SK-N-SH (cell line): ENCODE measurements at regions not wholly inside any gene's neighbourhood (a gene's known extent, or its start where the extent isn't known, plus 50 kb on each side); places are given as distances from the start of the nearest gene placed in this dataset.

Source experiments
- CTCF ChIA-PET: fragments of 300-600, 350-600 bp; formaldehyde crosslinking; extraction: SDS; loops from one replicate; lab custom pipeline; 2021; lab: Yijun Ruan, JAX
- POLR2A ChIA-PET: fragments of 350-600 bp; sonication (Branson Sonifier 250); formaldehyde crosslinking; extraction: SDS; loops from one replicate; lab custom pipeline; 2020; ENCODE audit warnings: antibody characterized with exemption, inconsistent platforms; lab: Yijun Ruan, JAX
- DNase-seq: peaks from one replicate; pipeline ENCODE4 v3.0.0; 2012
- H2AFZ ChIP-seq: fragments of 200-600 bp; sonication (generic); 2 replicates; pipeline ENCODE4 v1.8.1; 2016; ENCODE audit warnings: antibody characterized with exemption, mild to moderate bottlenecking, low read depth
- H3F3A ChIP-seq: fragments of 200-600 bp; sonication (generic); replicated peaks from 2 replicates; pipeline ENCODE3; 2016; ENCODE audit warnings: antibody characterized with exemption, mild to moderate bottlenecking; ENCODE audit not compliant: insufficient read depth
- H3K27ac ChIP-seq, 2 experiments: fragments of 200-500 bp in 1 of 2; fragments of 200-600 bp in 1 of 2; sonication (Bioruptor generic) in 1 of 2; sonication (generic), shearing (Covaris generic) in 1 of 2; 2 replicates each; pipeline versions ENCODE4 v1.5.1 to v1.6.1; 2014 to 2016; ENCODE audit warnings: low read depth in 2 of 2, inconsistent platforms in 1 of 2, low read length in 1 of 2, mild to moderate bottlenecking in 1 of 2, mixed read lengths in 1 of 2
- H3K27me3 ChIP-seq: fragments of 200-600 bp; sonication (generic), shearing (Covaris generic); 2 replicates; pipeline ENCODE4 v1.6.1; 2016; ENCODE audit warnings: mixed run types; ENCODE audit not compliant: insufficient read depth
- H3K36me3 ChIP-seq, 2 experiments: fragments of 200-500 bp in 1 of 2; fragments of 200-600 bp in 1 of 2; sonication (Bioruptor generic) in 1 of 2; sonication (generic) in 1 of 2; replicated peaks in 1 of 2; 2 replicates each; pipeline versions ENCODE3 to v1.5.1; 2014 to 2016; ENCODE audit warnings: low read length in 1 of 2, mild to moderate bottlenecking in 1 of 2; ENCODE audit not compliant: insufficient read depth in 2 of 2, control insufficient read depth in 1 of 2
- H3K4me1 ChIP-seq, 2 experiments: fragments of 200-500 bp in 1 of 2; fragments of 200-600 bp in 1 of 2; sonication (Bioruptor generic) in 1 of 2; sonication (generic), shearing (Covaris generic) in 1 of 2; 2 replicates each; pipeline versions ENCODE4 v1.5.1 to v1.6.1; 2014 to 2016; ENCODE audit warnings: low read depth in 1 of 2, low read length in 1 of 2, mixed run types in 1 of 2; ENCODE audit not compliant: insufficient read depth in 2 of 2, control insufficient read depth in 1 of 2
- H3K4me2 ChIP-seq: fragments of 200-600 bp; sonication (generic), shearing (Covaris generic); 2 replicates; pipeline ENCODE4 v1.6.1; 2017; ENCODE audit warnings: mixed run types
- H3K4me3 ChIP-seq, 2 experiments: fragments of 200-500 bp in 1 of 2; fragments of 200-600 bp in 1 of 2; sonication (Bioruptor generic) in 1 of 2; sonication (generic), shearing (Covaris generic) in 1 of 2; 2 replicates each; pipeline versions ENCODE4 v1.5.1 to v1.8.1; 2014 to 2016; ENCODE audit warnings: low read depth in 2 of 2, inconsistent platforms in 1 of 2, low read length in 1 of 2, mild to moderate bottlenecking in 1 of 2, mixed read lengths in 1 of 2, moderate library complexity in 1 of 2
- H3K79me2 ChIP-seq: fragments of 200-600 bp; sonication (generic); 2 replicates; pipeline ENCODE4 v1.8.1; 2017; ENCODE audit warnings: mild to moderate bottlenecking; ENCODE audit not compliant: insufficient read depth
- H3K9ac ChIP-seq: fragments of 200-600 bp; sonication (generic); 2 replicates; pipeline ENCODE4 v1.6.1; 2017; ENCODE audit warnings: mixed run types
- H3K9me2 ChIP-seq: fragments of 200-600 bp; sonication (generic); 2 replicates; pipeline ENCODE4 v1.6.1; 2017; ENCODE audit warnings: mixed run types
- H3K9me3 ChIP-seq: fragments of 200-600 bp; sonication (generic); 2 replicates; pipeline ENCODE4 v1.6.1; 2017; ENCODE audit warnings: mixed run types, mild to moderate bottlenecking, moderate library complexity
- H4K20me1 ChIP-seq: fragments of 200-600 bp; sonication (generic); 2 replicates; pipeline ENCODE4 v1.6.1; 2017; ENCODE audit warnings: mild to moderate bottlenecking, mixed run types; ENCODE audit not compliant: insufficient read depth
- CHD2 ChIP-seq: fragments of 150-350 bp; IDR thresholded peaks from 2 replicates; pipeline ENCODE4 v1.6.1; 2018; ENCODE audit warnings: low read length; ENCODE audit not compliant: partially characterized antibody
- ELF1 ChIP-seq: IDR thresholded peaks from 2 replicates; pipeline ENCODE4 v1.4.0; 2012
- EZH2phosphoT487 ChIP-seq: fragments of 200-600 bp; sonication (generic); IDR thresholded peaks from 2 replicates; pipeline ENCODE4 v1.6.1; 2017; ENCODE audit warnings: low read depth, mixed run types, mild to moderate bottlenecking, antibody characterized with exemption, moderate library complexity, borderline replicate concordance
- FOSL2 ChIP-seq: IDR thresholded peaks from 2 replicates; pipeline ENCODE4 v1.4.0; 2012; ENCODE audit warnings: low read depth, mild to moderate bottlenecking, moderate library complexity, borderline replicate concordance
- FOXJ3 ChIP-seq: sonication (generic); formaldehyde crosslinking; IDR thresholded peaks from 2 replicates; pipeline ENCODE4 v1.5.1; 2020; ENCODE audit warnings: mild to moderate bottlenecking, missing genetic modification reagents
- FOXM1 ChIP-seq: IDR thresholded peaks from 2 replicates; pipeline ENCODE4 v1.4.0; 2012; ENCODE audit warnings: low read depth, mild to moderate bottlenecking
- GABPA ChIP-seq: IDR thresholded peaks from 2 replicates; pipeline ENCODE4 v1.4.0; 2012; ENCODE audit warnings: low read depth, mild to moderate bottlenecking
- GATA2 ChIP-seq: sonication (generic); formaldehyde crosslinking; IDR thresholded peaks from 2 replicates; pipeline ENCODE4 v1.5.0; 2020; ENCODE audit warnings: mild to moderate bottlenecking, missing genetic modification reagents
- JUND ChIP-seq: IDR thresholded peaks from 2 replicates; pipeline ENCODE4 v1.4.0; 2012
- MEF2A ChIP-seq: IDR thresholded peaks from 2 replicates; pipeline ENCODE4 v1.4.0; 2012; ENCODE audit warnings: low read depth, borderline replicate concordance
- NFIC ChIP-seq: IDR thresholded peaks from 2 replicates; pipeline ENCODE4 v1.4.0; 2012; ENCODE audit warnings: borderline replicate concordance
- POLR2AphosphoS5 ChIP-seq: IDR thresholded peaks from 2 replicates; pipeline ENCODE4 v1.6.1; 2012; ENCODE audit warnings: low read depth, low read length
- RAD21 ChIP-seq: IDR thresholded peaks from 2 replicates; pipeline ENCODE4 v1.6.1; 2012; ENCODE audit warnings: mild to moderate bottlenecking, low read length
- RCOR1 ChIP-seq: fragments of 150-350 bp; IDR thresholded peaks from 2 replicates; pipeline ENCODE4 v1.6.1; 2017; ENCODE audit warnings: antibody characterized with exemption, low read length
- RXRA ChIP-seq: IDR thresholded peaks from 2 replicates; pipeline ENCODE4 v1.4.0; 2012; ENCODE audit warnings: low read depth, mild to moderate bottlenecking, borderline replicate concordance
- TAF1 ChIP-seq: IDR thresholded peaks from 2 replicates; pipeline ENCODE4 v1.6.1; 2012; ENCODE audit warnings: low read depth, mild to moderate bottlenecking, low read length, moderate library complexity, borderline replicate concordance
- TEAD4 ChIP-seq: IDR thresholded peaks from 2 replicates; pipeline ENCODE4 v1.4.0; 2012; ENCODE audit warnings: mild to moderate bottlenecking, borderline replicate concordance; ENCODE audit not compliant: insufficient read depth
- WGBS: methylation state at CpG from one replicate; pipeline ENCODE4 v1.1.6; 2017; ENCODE audit warnings: low lambda C conversion rate; 5-methylcytosine and 5-hydroxymethylcytosine counted together
- TF ChIP-seq, protein P1 (sequence below): fragments of 150-350 bp; IDR thresholded peaks from 2 replicates; pipeline ENCODE4 v1.6.1; 2016; ENCODE audit warnings: mild to moderate bottlenecking, low read depth, low read length
- TF ChIP-seq, protein P2 (sequence below): IDR thresholded peaks from 2 replicates; pipeline ENCODE4 v1.4.0; 2012; ENCODE audit warnings: low read depth
- TF ChIP-seq, protein P3 (sequence below): IDR thresholded peaks from 2 replicates; pipeline ENCODE4; 2012
- TF ChIP-seq, protein P4 (sequence below): fragments of 200-600 bp; sonication (generic); IDR thresholded peaks from 2 replicates; pipeline ENCODE4 v1.6.1; 2017; ENCODE audit warnings: antibody characterized with exemption, mild to moderate bottlenecking, moderate library complexity

DNA sequence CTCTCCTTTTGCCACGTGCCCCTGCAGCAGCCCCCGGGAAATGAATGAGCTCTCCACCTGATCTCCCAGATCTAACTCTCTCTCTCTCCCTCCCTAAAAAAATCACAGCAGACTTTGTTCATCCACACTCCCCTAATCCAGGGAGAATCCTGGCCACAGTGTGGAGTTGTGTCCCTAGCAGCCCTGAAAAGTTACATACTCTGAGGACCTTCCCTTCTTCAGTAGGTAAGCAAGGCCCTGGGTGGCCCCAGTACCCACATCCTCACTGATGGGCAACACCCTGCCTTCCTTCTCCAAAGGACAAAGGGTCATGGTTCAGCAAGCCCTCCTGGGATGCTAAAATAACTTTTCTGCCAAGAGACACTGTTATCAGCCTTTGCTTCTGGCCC is 76.9 kb upstream of the GLI2 start:
- CTCF ChIA-PET, result interaction anchor here (0.6 to 1.7 kb wide), 2 partner anchors 76 to 316 kb away, joined by 3 to 6 read pairs; no protein-coding TSS in a partner anchor

DNA sequence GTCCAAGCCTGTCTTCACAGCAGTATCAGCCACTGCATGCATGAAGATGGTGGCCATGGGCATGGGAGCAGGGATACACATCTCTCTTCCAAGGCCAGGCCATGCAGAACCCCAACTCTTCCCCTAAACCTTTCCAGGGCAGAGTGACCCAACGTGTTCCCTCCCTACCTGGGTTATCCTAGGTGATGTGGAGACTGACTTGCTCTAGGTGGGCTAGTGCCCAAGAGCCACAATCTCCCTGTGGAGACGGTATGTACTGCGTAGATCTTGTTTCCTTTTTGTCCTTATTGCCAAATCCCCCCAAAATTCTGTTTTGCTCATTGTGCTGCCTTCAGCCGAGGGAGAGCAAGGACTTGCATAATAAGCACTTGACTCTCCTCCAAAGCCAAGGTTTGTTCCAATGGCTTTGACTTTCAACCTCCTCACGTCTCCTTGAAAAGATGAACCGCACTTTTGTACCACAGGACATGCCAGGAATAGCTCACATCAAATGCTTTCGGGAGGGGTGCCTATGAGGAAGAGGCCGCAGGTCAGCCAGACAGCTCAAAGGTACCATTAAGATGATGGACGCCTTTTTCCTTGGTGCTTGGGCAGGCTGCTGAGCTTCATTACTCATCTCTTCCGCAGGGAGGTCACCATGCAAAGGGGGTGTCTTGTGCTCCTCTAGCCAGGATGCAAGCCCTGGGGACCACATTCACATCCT is 76.2 kb upstream of the GLI2 start:
- no peak for DNase-seq
- CTCF ChIA-PET, result interaction anchor here (1.7 kb wide), 1 partner anchor 316 kb away, joined by 6 read pairs; no protein-coding TSS in a partner anchor
- H4K20me1 ChIP-seq, result no peaks in the 10 kb centered on the region
- H3K27ac ChIP-seq, result no peak overlapping the region
- H3K79me2 ChIP-seq, result no peaks in the 10 kb centered on the region
- H3K4me1 ChIP-seq, result no peaks in the 10 kb centered on the region; a peak in 1 of 4 replicates
- H3K4me2 ChIP-seq, result no peak overlapping the region
- H3K27me3 ChIP-seq, result no peaks in the 10 kb centered on the region; the same call in 1 of the 2 replicates
- H3K4me3 ChIP-seq, result no peak overlapping the region
- POLR2A ChIA-PET, result no interaction called here
- H3K36me3 ChIP-seq, result no peaks in the 10 kb centered on the region
- no peaks in the 10 kb centered on the region for H3F3A ChIP-seq
- H3K9me3 ChIP-seq, result peaks cover 2% of the 10 kb centered on the region; the same call in 1 of the 2 replicates
- 57% methylated on average over 8 of the region's 10 CpGs for WGBS
- H2AFZ ChIP-seq, result no peak overlapping the region
- no peak overlapping the region for H3K9ac ChIP-seq
- H3K9me2 ChIP-seq, result no peaks in the 10 kb centered on the region
- TF ChIP-seq EZH2phosphoT487 (no peak), POLR2AphosphoS5 (no peak), CHD2 (no peak), MEF2A (no peak), RAD21 (no peak), FOXM1 (no peak), TEAD4 (no peak), GABPA (no peak), TAF1 (no peak), JUND (no peak), GATA2 (CRISPR knock-in tag) (no peak), FOSL2 (no peak)
- TF ChIP-seq, protein P1, sequence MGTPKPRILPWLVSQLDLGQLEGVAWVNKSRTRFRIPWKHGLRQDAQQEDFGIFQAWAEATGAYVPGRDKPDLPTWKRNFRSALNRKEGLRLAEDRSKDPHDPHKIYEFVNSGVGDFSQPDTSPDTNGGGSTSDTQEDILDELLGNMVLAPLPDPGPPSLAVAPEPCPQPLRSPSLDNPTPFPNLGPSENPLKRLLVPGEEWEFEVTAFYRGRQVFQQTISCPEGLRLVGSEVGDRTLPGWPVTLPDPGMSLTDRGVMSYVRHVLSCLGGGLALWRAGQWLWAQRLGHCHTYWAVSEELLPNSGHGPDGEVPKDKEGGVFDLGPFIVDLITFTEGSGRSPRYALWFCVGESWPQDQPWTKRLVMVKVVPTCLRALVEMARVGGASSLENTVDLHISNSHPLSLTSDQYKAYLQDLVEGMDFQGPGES, result no peak
- TF ChIP-seq, protein P2, sequence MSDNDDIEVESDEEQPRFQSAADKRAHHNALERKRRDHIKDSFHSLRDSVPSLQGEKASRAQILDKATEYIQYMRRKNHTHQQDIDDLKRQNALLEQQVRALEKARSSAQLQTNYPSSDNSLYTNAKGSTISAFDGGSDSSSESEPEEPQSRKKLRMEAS, result no peak

More for the DNA sequence above, 76.9 kb upstream of the GLI2 start:
- DNase-seq, result no peak
- Histone ChIP-seq H3K9ac (no peak overlapping the region), H2AFZ (no peak overlapping the region), H3K4me3 (no peak overlapping the region), H3K4me1 (no peaks in the 10 kb centered on the region; a peak in 1 of 4 replicates), H4K20me1 (no peaks in the 10 kb centered on the region), H3F3A (no peaks in the 10 kb centered on the region), H3K79me2 (no peaks in the 10 kb centered on the region), H3K27ac (no peak overlapping the region), H3K4me2 (no peak overlapping the region), H3K27me3 (no peaks in the 10 kb centered on the region; the same call in 1 of the 2 replicates), H3K9me2 (no peaks in the 10 kb centered on the region), H3K9me3 (no peaks in the 10 kb centered on the region), H3K36me3 (no peaks in the 10 kb centered on the region)
- WGBS, result 35% methylated on average over 2 of the region's 2 CpGs
- TF ChIP-seq RCOR1 (no peak), FOXJ3 (no peak), NFIC (no peak), RXRA (no peak), FOXM1 (no peak), CHD2 (no peak), ELF1 (no peak), EZH2phosphoT487 (no peak)
- TF ChIP-seq, protein P1, result no peak
- TF ChIP-seq, protein P3, sequence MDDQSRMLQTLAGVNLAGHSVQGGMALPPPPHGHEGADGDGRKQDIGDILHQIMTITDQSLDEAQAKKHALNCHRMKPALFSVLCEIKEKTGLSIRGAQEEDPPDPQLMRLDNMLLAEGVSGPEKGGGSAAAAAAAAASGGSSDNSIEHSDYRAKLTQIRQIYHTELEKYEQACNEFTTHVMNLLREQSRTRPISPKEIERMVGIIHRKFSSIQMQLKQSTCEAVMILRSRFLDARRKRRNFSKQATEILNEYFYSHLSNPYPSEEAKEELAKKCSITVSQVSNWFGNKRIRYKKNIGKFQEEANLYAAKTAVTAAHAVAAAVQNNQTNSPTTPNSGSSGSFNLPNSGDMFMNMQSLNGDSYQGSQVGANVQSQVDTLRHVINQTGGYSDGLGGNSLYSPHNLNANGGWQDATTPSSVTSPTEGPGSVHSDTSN, result no peak
- TF ChIP-seq, protein P4, sequence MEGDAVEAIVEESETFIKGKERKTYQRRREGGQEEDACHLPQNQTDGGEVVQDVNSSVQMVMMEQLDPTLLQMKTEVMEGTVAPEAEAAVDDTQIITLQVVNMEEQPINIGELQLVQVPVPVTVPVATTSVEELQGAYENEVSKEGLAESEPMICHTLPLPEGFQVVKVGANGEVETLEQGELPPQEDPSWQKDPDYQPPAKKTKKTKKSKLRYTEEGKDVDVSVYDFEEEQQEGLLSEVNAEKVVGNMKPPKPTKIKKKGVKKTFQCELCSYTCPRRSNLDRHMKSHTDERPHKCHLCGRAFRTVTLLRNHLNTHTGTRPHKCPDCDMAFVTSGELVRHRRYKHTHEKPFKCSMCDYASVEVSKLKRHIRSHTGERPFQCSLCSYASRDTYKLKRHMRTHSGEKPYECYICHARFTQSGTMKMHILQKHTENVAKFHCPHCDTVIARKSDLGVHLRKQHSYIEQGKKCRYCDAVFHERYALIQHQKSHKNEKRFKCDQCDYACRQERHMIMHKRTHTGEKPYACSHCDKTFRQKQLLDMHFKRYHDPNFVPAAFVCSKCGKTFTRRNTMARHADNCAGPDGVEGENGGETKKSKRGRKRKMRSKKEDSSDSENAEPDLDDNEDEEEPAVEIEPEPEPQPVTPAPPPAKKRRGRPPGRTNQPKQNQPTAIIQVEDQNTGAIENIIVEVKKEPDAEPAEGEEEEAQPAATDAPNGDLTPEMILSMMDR, result no peak
- POLR2A ChIA-PET, result no interaction called here
